ENCODE measurements at regions not wholly inside any gene's neighbourhood (a gene's known extent, or its start where the extent isn't known, plus 50 kb on each side); places are given as distances from the start of the nearest gene placed in this dataset.

DNA sequence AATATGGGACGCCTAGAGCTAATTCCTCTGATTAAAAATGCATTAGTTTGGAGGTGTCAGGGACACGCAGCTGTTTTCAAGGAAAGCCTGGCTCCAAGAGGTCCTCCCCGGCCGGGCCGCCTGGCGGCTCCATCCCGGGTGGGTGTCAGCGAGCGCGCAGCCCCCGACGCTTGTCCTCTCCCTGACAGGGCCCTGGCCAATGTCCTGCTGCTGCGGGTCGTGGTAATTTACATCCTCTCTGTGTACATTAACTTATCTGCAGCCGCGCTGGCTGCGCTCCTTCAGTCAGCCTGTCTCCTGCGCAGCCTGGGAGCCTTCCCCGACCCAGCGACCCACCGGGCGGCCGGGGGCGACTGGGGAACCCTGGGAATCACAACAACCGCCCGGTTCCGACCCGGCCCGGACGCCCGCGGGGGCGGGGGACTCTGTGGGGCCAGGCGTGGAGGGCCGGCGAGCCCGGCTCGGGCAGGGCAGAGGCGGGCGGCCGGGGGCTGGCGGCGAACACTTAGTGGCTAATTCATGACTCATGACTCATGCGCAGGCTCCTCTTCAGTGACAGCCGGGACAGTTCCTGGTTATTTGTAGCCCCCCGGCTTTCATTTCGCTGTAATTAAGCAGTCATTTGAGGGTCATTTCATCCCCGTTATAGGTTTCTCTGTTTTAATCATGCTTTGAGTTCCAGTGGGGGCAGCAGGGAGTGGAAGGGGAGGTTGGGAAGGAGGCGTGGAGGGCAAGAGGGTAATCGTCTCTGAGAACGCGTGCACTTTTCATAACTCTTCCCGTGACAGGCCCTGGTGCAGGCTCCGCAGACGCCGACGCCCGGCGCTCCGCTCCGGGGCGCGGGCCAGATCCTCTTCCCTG lies 141.9 kb upstream of the CTAGE1 start:
- TF ChIP-seq, protein P1, sequence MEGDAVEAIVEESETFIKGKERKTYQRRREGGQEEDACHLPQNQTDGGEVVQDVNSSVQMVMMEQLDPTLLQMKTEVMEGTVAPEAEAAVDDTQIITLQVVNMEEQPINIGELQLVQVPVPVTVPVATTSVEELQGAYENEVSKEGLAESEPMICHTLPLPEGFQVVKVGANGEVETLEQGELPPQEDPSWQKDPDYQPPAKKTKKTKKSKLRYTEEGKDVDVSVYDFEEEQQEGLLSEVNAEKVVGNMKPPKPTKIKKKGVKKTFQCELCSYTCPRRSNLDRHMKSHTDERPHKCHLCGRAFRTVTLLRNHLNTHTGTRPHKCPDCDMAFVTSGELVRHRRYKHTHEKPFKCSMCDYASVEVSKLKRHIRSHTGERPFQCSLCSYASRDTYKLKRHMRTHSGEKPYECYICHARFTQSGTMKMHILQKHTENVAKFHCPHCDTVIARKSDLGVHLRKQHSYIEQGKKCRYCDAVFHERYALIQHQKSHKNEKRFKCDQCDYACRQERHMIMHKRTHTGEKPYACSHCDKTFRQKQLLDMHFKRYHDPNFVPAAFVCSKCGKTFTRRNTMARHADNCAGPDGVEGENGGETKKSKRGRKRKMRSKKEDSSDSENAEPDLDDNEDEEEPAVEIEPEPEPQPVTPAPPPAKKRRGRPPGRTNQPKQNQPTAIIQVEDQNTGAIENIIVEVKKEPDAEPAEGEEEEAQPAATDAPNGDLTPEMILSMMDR (IDR thresholded peaks at IDR 0.05): peak in 6 of 7 experiments; percentile 12 to 53 (median 46)
- peak in 2 of 3 donors; percentile 14 to 20 for TF ChIP-seq POLR2A (IDR thresholded peaks at IDR 0.05)

Data from body of pancreas (tissue), 4 donors.